ENCODE measurements at regions not wholly inside any gene's neighbourhood (a gene's known extent, or its start where the extent isn't known, plus 50 kb on each side); places are given as distances from the start of the nearest gene placed in this dataset.
"Not testable (repeated sequence)": the region's sequence is repeated elsewhere in the genome, so short reads cannot be mapped to it uniquely, and the experiment has no call there.

DNA sequence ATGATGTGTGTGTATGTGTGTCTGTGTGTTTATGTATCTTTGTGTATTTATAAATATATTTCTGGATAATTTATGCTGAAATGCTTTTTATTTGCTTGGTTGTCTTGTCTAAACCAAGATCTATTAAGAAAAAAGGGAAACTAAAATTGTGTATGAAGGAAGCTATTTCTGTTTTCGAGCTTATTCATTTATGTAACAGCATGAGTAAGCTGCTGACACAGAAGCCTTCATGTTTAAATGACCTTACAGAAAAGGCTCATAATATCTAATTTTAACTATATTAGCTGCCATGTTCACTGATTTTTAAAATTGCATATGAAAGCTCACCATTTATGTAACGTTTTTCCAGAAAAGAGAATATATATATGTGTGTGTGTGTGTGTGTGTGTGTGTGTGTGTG, 392.8 kb downstream of the PTH2R start:
- no peak for DNase-seq (ENCODE audit: low read depth in 2 of 2)

DNA sequence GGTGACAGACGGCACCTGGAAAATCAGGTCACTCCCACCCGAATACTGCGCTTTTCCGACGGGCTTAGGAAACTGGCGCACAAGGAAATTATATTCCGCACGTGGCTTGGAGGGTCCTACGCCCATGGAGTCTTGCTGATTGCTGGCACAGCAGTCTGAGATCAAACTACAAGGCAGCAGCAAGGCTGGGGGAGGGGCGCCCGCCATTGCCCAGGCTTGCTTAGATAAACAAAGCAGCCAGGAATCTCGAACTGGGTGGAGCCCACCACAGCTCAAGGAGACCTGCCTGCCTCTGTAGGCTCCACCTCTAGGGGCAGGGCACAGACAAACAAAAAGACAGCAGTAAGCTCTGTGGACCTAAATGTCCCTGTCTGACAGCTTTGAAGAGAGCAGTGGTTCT, 394.3 kb downstream of the PTH2R start:
- DNase-seq (ENCODE audit: low read depth in 2 of 2), result not testable (repeated sequence)

DNA sequence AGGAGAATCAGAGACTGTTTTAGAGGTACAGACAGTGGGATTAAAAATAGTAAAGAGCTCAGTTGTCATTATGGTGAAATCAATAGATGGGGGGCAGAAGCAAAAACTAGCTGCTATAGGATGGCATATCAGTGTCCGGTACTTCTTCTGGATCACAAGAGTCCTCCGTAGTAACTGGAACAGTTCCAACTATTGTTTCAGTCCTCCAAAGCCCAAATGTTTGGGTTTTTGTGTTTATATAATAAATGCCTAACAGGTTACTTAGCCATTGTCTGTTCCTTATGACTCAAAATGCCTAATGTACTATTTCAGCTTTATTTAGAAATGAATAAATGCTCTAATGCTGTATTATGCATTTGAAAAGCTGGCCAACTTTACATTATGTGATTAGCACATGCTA, 401.2 kb downstream of the PTH2R start:
- DNase-seq (ENCODE audit: low read depth in 2 of 2), result no peak

- not testable (repeated sequence) for DNase-seq (ENCODE audit: low read depth in 2 of 2)
These were observed 405.3 kb downstream of the PTH2R start for GRCh38 chr2:208811885-208812284.

DNA sequence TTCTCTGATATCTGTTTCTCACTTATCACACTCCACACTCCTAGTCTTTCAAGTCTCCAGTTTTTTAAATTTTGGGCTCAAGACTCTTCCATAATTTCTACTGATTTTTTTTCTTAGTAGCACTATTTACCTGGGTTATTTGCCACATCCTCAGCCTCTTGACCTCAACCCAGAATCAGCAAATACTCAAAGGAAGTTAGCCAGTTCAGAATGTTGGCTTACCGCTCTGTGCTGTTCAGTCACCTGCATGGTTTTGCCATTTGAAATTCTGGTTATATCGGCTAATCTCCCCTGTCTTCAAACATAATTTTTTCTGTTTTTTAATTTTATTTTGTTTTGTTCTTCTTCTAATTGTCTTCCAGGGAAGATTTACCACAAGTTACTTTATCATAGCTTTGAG, 412.6 kb downstream of the PTH2R start:
- DNase-seq (ENCODE audit: low read depth in 2 of 2), result no peak

DNA sequence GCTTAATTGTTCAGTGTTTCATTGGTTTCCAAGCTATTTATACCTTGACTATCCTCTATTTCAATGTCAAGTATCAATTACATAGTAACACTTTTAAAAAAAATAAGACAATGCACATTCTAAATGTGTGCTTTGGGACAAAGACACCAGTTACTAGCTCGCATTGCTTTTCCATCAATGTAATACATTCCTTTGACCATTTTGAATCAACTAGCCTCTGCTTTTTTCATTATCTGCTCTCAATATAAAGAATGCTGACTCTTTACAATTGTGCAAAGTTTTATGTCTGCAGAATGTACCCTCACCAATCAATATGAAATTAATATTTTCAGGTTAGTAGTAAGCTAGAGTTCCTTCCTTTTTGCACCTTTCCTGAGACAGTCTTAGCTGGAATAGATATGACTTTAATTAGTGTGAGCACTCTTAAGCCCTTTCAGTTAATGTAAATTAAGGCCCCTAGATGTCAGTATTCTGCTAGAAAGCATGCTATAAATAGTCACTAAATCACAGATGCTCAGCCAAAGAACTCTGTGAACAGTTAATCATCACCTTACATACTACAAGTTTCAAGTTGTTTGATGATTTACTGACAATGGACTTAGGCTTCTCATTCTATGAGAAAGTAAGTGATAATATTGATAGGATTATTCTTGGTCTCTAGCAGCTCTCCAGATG, 413.6 kb downstream of the PTH2R start:
- DNase-seq (ENCODE audit: low read depth in 2 of 2), result no peak

- no peak for DNase-seq (ENCODE audit: low read depth in 2 of 2)
These were observed 420.5 kb downstream of the PTH2R start for GRCh38 chr2:208827109-208827508.

GRCh38 chr2:208827549-208828221, 421.1 kb downstream of the PTH2R start:
- DNase-seq (ENCODE audit: low read depth in 2 of 2), result no peak

DNA sequence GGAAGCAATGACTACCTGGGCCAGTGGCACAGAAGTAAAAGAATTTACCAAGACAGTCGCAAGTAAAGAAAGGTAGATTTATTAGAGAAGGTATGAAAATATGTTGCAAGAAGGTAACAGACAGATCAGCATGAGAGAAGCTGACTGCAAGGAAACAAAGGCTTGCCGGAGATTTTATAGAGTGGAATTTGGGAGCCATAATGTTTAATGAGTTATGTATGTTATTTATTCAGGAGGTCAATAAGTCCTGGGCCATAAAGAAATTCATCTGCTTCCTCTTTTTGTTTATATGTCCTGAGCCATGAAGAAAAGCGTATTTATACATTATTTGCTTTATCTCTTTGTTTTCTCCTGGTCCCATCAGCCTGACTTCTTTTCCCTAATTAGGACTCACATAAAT, 423.6 kb downstream of the PTH2R start:
- DNase-seq (ENCODE audit: low read depth in 2 of 2), result no peak

GRCh38 chr2:208847651-208848050, 441.1 kb downstream of the PTH2R start:
- no peak for DNase-seq (ENCODE audit: low read depth in 2 of 2)

GRCh38 chr2:208854717-208855116, 448.1 kb downstream of the PTH2R start:
- DNase-seq (ENCODE audit: low read depth in 2 of 2), result no peak

DNA sequence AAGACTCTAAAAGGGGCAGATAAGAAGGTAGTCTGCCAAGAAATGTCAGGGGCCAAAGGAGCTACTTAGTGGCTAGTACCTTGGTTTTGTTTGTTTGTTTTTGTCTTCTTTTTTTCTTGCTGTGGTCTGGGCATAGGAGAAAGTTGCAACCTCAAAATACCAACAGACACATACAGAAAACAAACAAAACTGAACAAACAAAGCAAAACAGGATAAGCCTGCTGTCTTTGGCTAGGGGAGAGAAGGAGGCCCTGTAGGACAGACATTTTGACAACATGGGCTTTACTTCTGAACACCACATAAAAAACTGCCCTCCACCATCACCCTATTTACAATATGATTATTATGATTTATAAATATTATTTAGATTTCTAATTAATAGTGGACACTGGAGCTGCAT, 460.8 kb downstream of the PTH2R start:
- no peak for DNase-seq (ENCODE audit: low read depth in 2 of 2)

DNA sequence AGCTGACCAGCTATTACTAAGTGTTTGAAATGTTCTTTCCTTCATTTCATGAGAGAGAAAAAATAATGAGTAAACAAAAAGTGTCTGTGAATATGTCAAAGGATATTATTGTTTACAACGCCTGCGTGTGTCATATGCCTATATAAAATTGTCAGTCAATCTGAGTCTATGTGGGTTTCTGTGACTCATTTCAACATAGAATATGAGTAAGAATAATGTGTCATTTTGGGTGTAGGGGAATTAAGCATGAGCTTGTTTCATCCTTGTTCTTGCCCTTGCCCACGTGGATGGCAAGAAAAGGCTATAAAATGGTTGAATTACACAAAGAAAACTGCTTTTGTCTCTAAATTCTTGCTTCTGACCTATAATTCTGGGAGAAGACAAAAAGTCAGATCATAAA, 466.0 kb downstream of the PTH2R start:
- DNase-seq (ENCODE audit: low read depth in 2 of 2), result no peak

- DNase-seq (ENCODE audit: low read depth in 2 of 2), result no peak
These were observed 473.1 kb downstream of the PTH2R start for GRCh38 chr2:208879666-208880065.

GRCh38 chr2:208880171-208880570, 473.6 kb downstream of the PTH2R start:
- DNase-seq (ENCODE audit: low read depth in 2 of 2), result no peak

DNA sequence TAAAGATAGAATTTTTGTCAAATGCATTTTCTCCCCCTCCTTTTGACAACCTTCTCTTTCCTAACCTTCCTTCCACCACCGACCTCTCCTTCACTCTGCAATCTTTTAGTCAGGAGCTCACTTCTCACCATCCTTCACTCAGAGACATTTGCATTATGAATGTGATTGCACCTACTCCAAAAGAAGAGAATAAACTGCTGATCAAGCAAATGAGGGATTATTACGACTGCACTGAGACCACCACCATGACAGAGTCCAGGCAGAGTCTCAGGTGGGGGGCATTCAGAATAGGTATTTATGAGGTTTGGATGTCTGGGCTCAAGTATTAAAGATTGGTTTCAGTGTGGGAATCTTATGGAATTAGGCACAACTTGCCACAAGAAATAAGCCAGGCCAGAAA, 483.9 kb downstream of the PTH2R start:
- DNase-seq (ENCODE audit: low read depth in 2 of 2), result no peak

DNA sequence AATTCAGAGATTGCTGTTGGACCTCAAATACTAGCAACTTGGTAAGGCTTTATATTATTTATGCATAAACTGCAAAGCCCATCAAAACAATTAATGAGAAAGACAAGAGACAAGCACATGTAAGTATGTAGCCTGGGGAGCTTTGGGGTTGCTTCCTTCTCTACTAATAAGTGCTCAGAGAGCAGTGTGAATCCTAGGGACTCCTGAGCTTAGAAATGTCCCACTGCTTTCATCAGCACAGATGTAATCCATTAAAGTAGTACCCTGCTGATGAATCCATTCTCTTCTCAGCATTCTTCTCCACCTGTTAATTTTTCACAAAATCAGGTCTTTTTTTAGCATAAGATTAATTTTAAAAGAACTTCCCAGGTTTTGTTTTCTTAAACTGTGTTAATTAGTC, 485.6 kb downstream of the PTH2R start:
- no peak for DNase-seq (ENCODE audit: low read depth in 2 of 2)

- no peak for DNase-seq (ENCODE audit: low read depth in 2 of 2)
These were observed 499.7 kb downstream of the PTH2R start for GRCh38 chr2:208906330-208906729.

- no peak for DNase-seq (ENCODE audit: low read depth in 2 of 2)
These were observed 508.4 kb upstream of the MAP2 start for GRCh38 chr2:208915401-208915800.

DNA sequence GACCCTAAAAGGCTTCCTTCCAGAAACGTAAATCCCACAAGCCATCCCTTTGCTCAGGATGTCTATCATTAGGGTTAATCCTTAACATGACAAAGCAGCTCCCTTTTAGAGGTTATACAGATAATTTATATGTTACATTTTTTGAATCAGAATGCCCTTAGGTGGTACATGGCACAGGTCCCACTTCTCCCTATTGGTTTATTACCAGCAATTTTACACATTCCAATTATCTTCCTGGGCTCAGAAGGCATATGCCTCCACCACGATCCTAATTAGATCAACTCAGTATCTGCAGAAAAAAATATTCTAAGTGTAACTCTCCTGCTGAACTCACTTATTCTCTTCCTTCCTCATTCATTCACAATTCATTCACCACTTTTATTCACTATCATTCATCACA, 507.0 kb upstream of the MAP2 start:
- no peak for DNase-seq (ENCODE audit: low read depth in 2 of 2)

GRCh38 chr2:208921358-208921757, 502.5 kb upstream of the MAP2 start:
- not testable (repeated sequence) for DNase-seq (ENCODE audit: low read depth in 2 of 2)

DNA sequence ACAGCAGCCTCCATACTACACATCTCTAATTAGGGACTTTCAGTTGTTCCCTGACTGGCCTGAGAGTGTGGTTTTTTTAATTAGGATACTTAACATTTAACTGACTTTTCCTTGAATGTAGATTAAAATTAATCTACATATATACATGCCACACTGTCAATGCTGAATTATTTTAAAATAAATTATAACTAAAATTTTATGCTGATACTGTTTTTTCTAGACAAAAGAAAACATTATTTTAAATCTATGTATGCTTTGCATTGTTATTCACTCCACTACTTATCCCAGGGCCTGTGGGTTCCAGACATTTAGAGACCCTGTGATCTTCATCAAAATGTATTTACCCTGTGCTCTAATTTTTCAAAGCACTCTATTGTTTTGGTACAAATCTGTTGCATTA, 496.0 kb upstream of the MAP2 start:
- no peak for DNase-seq (ENCODE audit: low read depth in 2 of 2)

DNA sequence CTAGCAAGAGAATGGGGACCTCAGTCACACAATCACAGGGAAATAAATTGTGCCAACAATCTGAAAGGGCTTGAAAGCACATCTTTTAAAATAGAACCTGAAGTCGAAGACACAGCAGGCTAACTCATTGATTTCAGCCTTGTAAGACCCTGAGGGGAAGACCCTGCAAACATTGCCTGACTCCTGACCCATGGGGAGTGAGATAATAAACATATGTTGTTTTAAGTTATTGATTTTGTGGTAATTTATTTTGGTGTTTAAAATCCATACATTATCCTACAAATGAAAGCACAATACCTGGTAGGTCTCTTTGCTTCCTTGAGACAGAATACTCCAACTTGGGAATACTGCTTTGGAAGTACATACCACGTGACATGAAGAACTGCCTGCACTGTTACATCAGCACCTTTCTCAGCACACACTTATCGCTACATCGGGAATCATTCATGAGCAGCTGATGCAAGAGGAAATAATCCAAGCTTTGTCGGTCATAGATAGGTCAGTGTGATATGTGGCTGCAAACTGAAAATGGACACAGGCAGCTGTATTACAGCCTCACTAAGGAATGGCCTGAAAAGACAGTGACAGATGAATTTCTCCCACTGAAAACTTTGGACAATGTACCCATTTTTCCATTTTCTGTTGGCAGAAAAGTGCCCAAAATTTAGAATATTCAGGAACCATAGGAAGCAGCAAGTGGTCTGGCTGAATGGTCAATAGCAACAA, 494.5 kb upstream of the MAP2 start:
- DNase-seq (ENCODE audit: low read depth in 2 of 2), result no peak

All from stimulated activated CD4-positive, alpha-beta T cell treated with anti-CD3 and anti-CD28 coated beads, Interleukin-4, amount 100 ng/mL, for 48 hours (primary cell).